ENCODE measurements at regions not wholly inside any gene's neighbourhood (a gene's known extent, or its start where the extent isn't known, plus 50 kb on each side); places are given as distances from the start of the nearest gene placed in this dataset.
A peak's percentile ranks its signal among the peaks of the same experiment; 100 is the strongest.

DNA sequence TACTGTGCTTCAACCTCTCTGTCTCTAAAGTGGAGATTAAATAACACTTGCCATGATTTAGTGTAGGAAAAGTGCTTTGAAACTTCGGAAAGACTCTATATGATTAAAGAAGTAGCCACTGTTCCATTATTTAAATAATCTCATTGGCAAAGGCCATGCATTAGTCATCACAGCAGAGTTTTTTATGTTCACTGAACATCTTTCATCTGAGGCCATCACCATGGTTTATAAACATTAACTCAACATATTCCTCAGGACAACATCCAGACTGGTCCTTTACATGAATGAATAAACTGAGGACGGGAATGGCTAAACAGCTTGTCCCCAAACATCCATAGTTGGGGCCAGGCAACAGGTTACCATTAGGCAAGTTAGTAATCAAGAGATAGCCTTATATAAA is 124.6 kb upstream of the FRMD6 start:
- no peak overlapping the region for H3K4me2 ChIP-seq (ENCODE audit: low read length)
- DNase-seq, result no peak
- H2AK5ac ChIP-seq (ENCODE audit: low read length), result no peak overlapping the region
- H3K4me3 ChIP-seq (ENCODE audit: low read length), result no peak overlapping the region
- H3K27me3 ChIP-seq (ENCODE audit: insufficient read depth, low read length, poor library complexity), result no peaks in the 10 kb centered on the region
- no peaks in the 10 kb centered on the region for H3K79me2 ChIP-seq (ENCODE audit: control insufficient read depth, insufficient read depth, low read length)
- H3K18ac ChIP-seq (ENCODE audit: low read length), result no peak overlapping the region
- no peak overlapping the region for H4K8ac ChIP-seq (ENCODE audit: low read depth, low read length)
- H3K56ac ChIP-seq (ENCODE audit: low read length), result no peak overlapping the region
- no peak overlapping the region for H3K23ac ChIP-seq (ENCODE audit: low read length)
- H2BK120ac ChIP-seq (ENCODE audit: low read depth, low read length), result no peak overlapping the region
- H3K9ac ChIP-seq (ENCODE audit: low read length), result no peak overlapping the region
- H3K4me1 ChIP-seq (ENCODE audit: control insufficient read depth, low read depth, low read length), result no peaks in the 10 kb centered on the region
- no CpG with 5 or more reads among the region's 2 CpGs for WGBS (ENCODE audit: extremely low coverage, insufficient coverage, low lambda C conversion rate)
- no peak overlapping the region for H3K4ac ChIP-seq (ENCODE audit: low read depth, low read length)
- no peak overlapping the region for H2BK15ac ChIP-seq (replicated peaks; ENCODE audit: low read depth)
- H4K5ac ChIP-seq (ENCODE audit: low read length), result no peak overlapping the region
- no peak overlapping the region for H2BK5ac ChIP-seq (ENCODE audit: low read length)
- H3K79me1 ChIP-seq (ENCODE audit: low read length), result no peaks in the 10 kb centered on the region
- no peaks in the 10 kb centered on the region for H3K36me3 ChIP-seq (ENCODE audit: control insufficient read depth, insufficient read depth, low read length)
- no peak overlapping the region for H3K27ac ChIP-seq (ENCODE audit: low read depth, low read length)

DNA sequence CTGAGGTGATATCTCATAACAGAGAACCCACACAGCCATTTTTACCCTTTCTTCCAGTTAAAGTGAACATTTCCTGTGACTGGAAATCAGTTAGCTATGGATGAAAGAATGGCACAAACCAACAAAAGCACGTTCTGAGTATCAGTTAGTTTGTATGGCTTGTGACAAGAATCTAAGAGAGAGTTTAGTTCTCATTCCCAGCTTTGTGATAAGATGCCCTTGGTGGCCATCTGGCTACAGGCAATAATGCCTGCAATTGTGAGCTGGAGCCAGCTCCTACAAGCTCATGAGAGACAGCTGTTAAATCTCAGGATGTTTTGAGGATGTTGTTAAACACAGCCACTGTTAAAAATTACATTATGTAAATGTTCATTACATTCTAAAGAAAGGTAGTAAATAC is 122.0 kb upstream of the FRMD6 start:
- Histone ChIP-seq H3K4me3 (ENCODE audit: low read length) (no peak overlapping the region), H3K4ac (ENCODE audit: low read depth, low read length) (no peak overlapping the region), H3K56ac (ENCODE audit: low read length) (no peak overlapping the region), H2BK5ac (ENCODE audit: low read length) (no peak overlapping the region), H3K18ac (ENCODE audit: low read length) (no peak overlapping the region), H3K27ac (ENCODE audit: low read depth, low read length) (no peak overlapping the region), H3K36me3 (ENCODE audit: control insufficient read depth, insufficient read depth, low read length) (no peaks in the 10 kb centered on the region), H2BK15ac (replicated peaks; ENCODE audit: low read depth) (no peak overlapping the region), H3K23ac (ENCODE audit: low read length) (no peak overlapping the region), H3K4me2 (ENCODE audit: low read length) (no peak overlapping the region), H2BK120ac (ENCODE audit: low read depth, low read length) (no peak overlapping the region), H3K79me2 (ENCODE audit: control insufficient read depth, insufficient read depth, low read length) (no peaks in the 10 kb centered on the region), H3K9ac (ENCODE audit: low read length) (no peak overlapping the region), H3K4me1 (ENCODE audit: control insufficient read depth, low read depth, low read length) (no peaks in the 10 kb centered on the region), H3K27me3 (ENCODE audit: insufficient read depth, low read length, poor library complexity) (no peaks in the 10 kb centered on the region), H4K5ac (ENCODE audit: low read length) (no peak overlapping the region), H3K79me1 (ENCODE audit: low read length) (no peaks in the 10 kb centered on the region), H4K8ac (ENCODE audit: low read depth, low read length) (no peak overlapping the region), H2AK5ac (ENCODE audit: low read length) (no peak overlapping the region)
- no peak for DNase-seq
- WGBS (ENCODE audit: extremely low coverage, insufficient coverage, low lambda C conversion rate), result no CpG with 5 or more reads among the region's 1 CpG

DNA sequence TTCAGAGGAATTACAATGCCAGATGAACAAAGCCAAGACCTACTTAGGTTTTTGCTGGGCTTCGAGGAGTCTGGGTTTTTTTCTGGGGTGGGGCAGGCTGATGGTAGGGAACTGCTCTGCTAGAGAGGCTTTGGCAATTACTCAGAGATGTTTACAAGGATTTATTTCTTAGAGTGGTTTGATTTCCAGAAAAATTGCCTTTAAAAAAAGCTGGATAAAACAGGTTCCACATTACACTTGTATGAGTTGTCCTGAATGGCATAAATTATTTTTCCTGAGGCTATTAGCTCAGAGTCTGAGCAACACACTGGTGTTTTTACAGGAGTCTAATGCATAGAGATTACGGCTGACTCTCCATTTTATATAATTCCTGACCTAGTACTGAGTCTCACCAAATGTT is 118.5 kb upstream of the FRMD6 start:
- Histone ChIP-seq H2BK15ac (replicated peaks; ENCODE audit: low read depth) (no peak overlapping the region), H3K4me3 (ENCODE audit: low read length) (no peak overlapping the region), H3K4me2 (ENCODE audit: low read length) (no peak overlapping the region), H3K23ac (ENCODE audit: low read length) (no peak overlapping the region), H3K9ac (ENCODE audit: low read length) (no peak overlapping the region), H4K8ac (ENCODE audit: low read depth, low read length) (no peak overlapping the region), H3K79me2 (ENCODE audit: control insufficient read depth, insufficient read depth, low read length) (no peaks in the 10 kb centered on the region), H3K36me3 (ENCODE audit: control insufficient read depth, insufficient read depth, low read length) (no peaks in the 10 kb centered on the region), H3K27ac (ENCODE audit: low read depth, low read length) (no peak overlapping the region), H3K56ac (ENCODE audit: low read length) (no peak overlapping the region), H2BK5ac (ENCODE audit: low read length) (no peak overlapping the region), H3K79me1 (ENCODE audit: low read length) (no peaks in the 10 kb centered on the region), H3K18ac (ENCODE audit: low read length) (no peak overlapping the region), H2AK5ac (ENCODE audit: low read length) (no peak overlapping the region), H2BK120ac (ENCODE audit: low read depth, low read length) (no peak overlapping the region), H3K4me1 (ENCODE audit: control insufficient read depth, low read depth, low read length) (no peaks in the 10 kb centered on the region), H4K5ac (ENCODE audit: low read length) (no peak overlapping the region), H3K4ac (ENCODE audit: low read depth, low read length) (no peak overlapping the region), H3K27me3 (ENCODE audit: insufficient read depth, low read length, poor library complexity) (no peaks in the 10 kb centered on the region)
- no CpG with 5 or more reads among the region's 2 CpGs for WGBS (ENCODE audit: extremely low coverage, insufficient coverage, low lambda C conversion rate)
- no peak for DNase-seq

DNA sequence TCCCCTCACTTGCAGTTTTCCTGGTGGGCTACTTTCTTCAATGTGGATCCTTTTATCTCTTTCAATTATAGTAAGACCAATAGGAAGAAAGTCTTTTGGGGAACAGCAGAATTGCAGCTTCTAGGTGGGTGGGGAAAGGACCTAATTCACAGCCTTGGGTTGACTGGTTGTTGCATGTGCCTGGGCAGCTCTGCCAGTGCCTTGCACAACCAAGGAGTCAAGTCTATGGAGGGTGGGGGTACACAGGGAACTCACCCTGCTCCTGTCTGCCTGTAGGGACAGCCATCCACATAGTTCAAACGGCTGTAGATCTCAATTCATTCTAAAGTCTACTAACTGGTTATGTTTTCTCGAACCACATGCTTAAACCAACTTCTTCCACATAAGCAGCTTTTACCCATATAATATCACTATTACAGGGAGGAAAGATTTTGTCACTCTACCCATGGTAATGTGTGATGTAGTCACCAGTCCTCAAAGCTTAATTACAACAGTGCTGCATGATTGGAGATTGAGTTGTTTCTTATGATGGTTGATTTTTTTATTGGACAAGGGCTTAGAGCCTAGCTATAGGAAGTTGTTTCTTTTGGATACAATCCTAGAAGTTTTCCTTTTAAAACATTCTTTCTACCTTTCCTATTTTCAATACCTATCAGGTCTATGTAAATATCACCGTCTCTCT is 117.7 kb upstream of the FRMD6 start:
- Histone ChIP-seq H3K79me2 (ENCODE audit: control insufficient read depth, insufficient read depth, low read length) (no peaks in the 10 kb centered on the region), H3K18ac (ENCODE audit: low read length) (no peak overlapping the region), H3K27me3 (ENCODE audit: insufficient read depth, low read length, poor library complexity) (no peaks in the 10 kb centered on the region), H3K56ac (ENCODE audit: low read length) (no peak overlapping the region), H3K4me2 (ENCODE audit: low read length) (no peak overlapping the region), H3K36me3 (ENCODE audit: control insufficient read depth, insufficient read depth, low read length) (no peaks in the 10 kb centered on the region), H3K4me3 (ENCODE audit: low read length) (no peak overlapping the region), H3K79me1 (ENCODE audit: low read length) (no peaks in the 10 kb centered on the region), H2BK120ac (ENCODE audit: low read depth, low read length) (no peak overlapping the region), H3K27ac (ENCODE audit: low read depth, low read length) (no peak overlapping the region), H4K5ac (ENCODE audit: low read length) (no peak overlapping the region), H3K4ac (ENCODE audit: low read depth, low read length) (no peak overlapping the region), H3K23ac (ENCODE audit: low read length) (no peak overlapping the region), H2AK5ac (ENCODE audit: low read length) (no peak overlapping the region), H4K8ac (ENCODE audit: low read depth, low read length) (no peak overlapping the region), H3K9ac (ENCODE audit: low read length) (no peak overlapping the region), H2BK15ac (replicated peaks; ENCODE audit: low read depth) (no peak overlapping the region), H2BK5ac (ENCODE audit: low read length) (no peak overlapping the region), H3K4me1 (ENCODE audit: control insufficient read depth, low read depth, low read length) (no peaks in the 10 kb centered on the region)
- no CpG with 5 or more reads among the region's 3 CpGs for WGBS (ENCODE audit: extremely low coverage, insufficient coverage, low lambda C conversion rate)
- DNase-seq, result no peak

GRCh38 chr14:51534610-51535011 is 117.1 kb upstream of the FRMD6 start:
- H2AK5ac ChIP-seq (ENCODE audit: low read length), result no peak overlapping the region

GRCh38 chr14:51535443-51536044 is 116.2 kb upstream of the FRMD6 start:
- Histone ChIP-seq H2AK5ac (ENCODE audit: low read length) (no peak overlapping the region), H3K4me3 (ENCODE audit: low read length) (no peak overlapping the region), H3K79me1 (ENCODE audit: low read length) (no peaks in the 10 kb centered on the region), H3K4ac (ENCODE audit: low read depth, low read length) (no peak overlapping the region), H3K27ac (ENCODE audit: low read depth, low read length) (no peak overlapping the region), H3K9ac (ENCODE audit: low read length) (no peak overlapping the region), H3K23ac (ENCODE audit: low read length) (no peak overlapping the region), H3K79me2 (ENCODE audit: control insufficient read depth, insufficient read depth, low read length) (no peaks in the 10 kb centered on the region), H2BK120ac (ENCODE audit: low read depth, low read length) (no peak overlapping the region), H2BK5ac (ENCODE audit: low read length) (no peak overlapping the region), H4K5ac (ENCODE audit: low read length) (no peak overlapping the region), H3K18ac (ENCODE audit: low read length) (no peak overlapping the region), H3K4me2 (ENCODE audit: low read length) (no peak overlapping the region), H3K27me3 (ENCODE audit: insufficient read depth, low read length, poor library complexity) (no peaks in the 10 kb centered on the region), H3K4me1 (ENCODE audit: control insufficient read depth, low read depth, low read length) (no peaks in the 10 kb centered on the region), H2BK15ac (replicated peaks; ENCODE audit: low read depth) (no peak overlapping the region), H3K56ac (ENCODE audit: low read length) (no peak overlapping the region), H4K8ac (ENCODE audit: low read depth, low read length) (no peak overlapping the region), H3K36me3 (ENCODE audit: control insufficient read depth, insufficient read depth, low read length) (no peaks in the 10 kb centered on the region)
- no peak for DNase-seq
- WGBS (ENCODE audit: extremely low coverage, insufficient coverage, low lambda C conversion rate), result no CpG with 5 or more reads among the region's 2 CpGs

More at GRCh38 chr14:51534610-51535011, 117.1 kb upstream of the FRMD6 start:
- H3K79me1 ChIP-seq (ENCODE audit: low read length), result no peaks in the 10 kb centered on the region
- H3K4me2 ChIP-seq (ENCODE audit: low read length), result no peak overlapping the region
- no peak overlapping the region for H3K23ac ChIP-seq (ENCODE audit: low read length)
- no peak overlapping the region for H2BK120ac ChIP-seq (ENCODE audit: low read depth, low read length)
- no peaks in the 10 kb centered on the region for H3K27me3 ChIP-seq (ENCODE audit: insufficient read depth, low read length, poor library complexity)
- H3K79me2 ChIP-seq (ENCODE audit: control insufficient read depth, insufficient read depth, low read length), result no peaks in the 10 kb centered on the region
- no peak overlapping the region for H3K4me3 ChIP-seq (ENCODE audit: low read length)
- H3K18ac ChIP-seq (ENCODE audit: low read length), result peak overlapping the region; percentile 60
- no CpG with 5 or more reads among the region's 4 CpGs for WGBS (ENCODE audit: extremely low coverage, insufficient coverage, low lambda C conversion rate)
- no peak overlapping the region for H3K56ac ChIP-seq (ENCODE audit: low read length)
- no peak overlapping the region for H2BK5ac ChIP-seq (ENCODE audit: low read length)
- H3K4me1 ChIP-seq (ENCODE audit: control insufficient read depth, low read depth, low read length), result no peaks in the 10 kb centered on the region
- no peak overlapping the region for H3K9ac ChIP-seq (ENCODE audit: low read length)
- no peak overlapping the region for H3K4ac ChIP-seq (ENCODE audit: low read depth, low read length)
- H3K27ac ChIP-seq (ENCODE audit: low read depth, low read length), result no peak overlapping the region
- no peaks in the 10 kb centered on the region for H3K36me3 ChIP-seq (ENCODE audit: control insufficient read depth, insufficient read depth, low read length)
- peak overlapping the region; percentile 28 for H4K8ac ChIP-seq (ENCODE audit: low read depth, low read length)
- no peak overlapping the region for H4K5ac ChIP-seq (ENCODE audit: low read length)
- no peak overlapping the region for H2BK15ac ChIP-seq (replicated peaks; ENCODE audit: low read depth)
- DNase-seq, result peak; percentile 18
